ENCODE measurements at regions not wholly inside any gene's neighbourhood (a gene's known extent, or its start where the extent isn't known, plus 50 kb on each side); places are given as distances from the start of the nearest gene placed in this dataset.
A peak's percentile ranks its signal among the peaks of the same experiment; 100 is the strongest.

- H3K36me3 ChIP-seq, result peaks cover 0 to 97% (median 37%) of the 10 kb centered on the region in 9 donors
- H3K27me3 ChIP-seq, result no peaks in the 10 kb centered on the region
- intact Hi-C loops (cut with DNase I), result loop anchor here in 4 of 10 donors (5.0 to 10.0 kb wide), 3 partner anchors 184 to 189 kb away; no protein-coding TSS in a partner anchor
- no peaks in the 10 kb centered on the region for H3K9me3 ChIP-seq
- H3K27ac ChIP-seq, result peak overlapping the region in 1 of 10 donors; percentile 21
- 60 to 65% methylated on average over 5 of the region's 5 CpGs for WGBS, 2 donors
- ATAC-seq, result no peak
- DNase-seq, result no peak
- no peak for TF ChIP-seq CTCF (IDR thresholded peaks at IDR 0.05)
- no peak overlapping the region for H3K4me3 ChIP-seq
- H3K4me1 ChIP-seq, result peaks cover 0 to 43% (median 31%) of the 10 kb centered on the region in 9 donors
Measured at GRCh38 chr1:232438476-232438875, 191.5 kb downstream of the SIPA1L2 start.

GRCh38 chr1:232437510-232437909 is 192.4 kb downstream of the SIPA1L2 start:
- H3K27me3 ChIP-seq, result no peaks in the 10 kb centered on the region
- TF ChIP-seq CTCF (IDR thresholded peaks at IDR 0.05), result no peak
- peaks cover 0 to 49% (median 32%) of the 10 kb centered on the region in 9 donors for H3K4me1 ChIP-seq
- peak overlapping the region in 1 of 10 donors; percentile 21 for H3K27ac ChIP-seq
- 80 to 86% methylated on average over 7 of the region's 7 CpGs for WGBS, 2 donors
- H3K9me3 ChIP-seq, result no peaks in the 10 kb centered on the region
- no peak overlapping the region for H3K4me3 ChIP-seq
- intact Hi-C loops (cut with DNase I), result loop anchor here in 4 of 10 donors (5.0 to 10.0 kb wide), 3 partner anchors 185 to 190 kb away; no protein-coding TSS in a partner anchor
- DNase-seq (no peak), ATAC-seq (no peak)
- peaks cover 0 to 96% (median 31%) of the 10 kb centered on the region in 9 donors for H3K36me3 ChIP-seq

GRCh38 chr1:232435729-232436128 is 194.2 kb downstream of the SIPA1L2 start:
- peaks cover 0 to 64% (median 37%) of the 10 kb centered on the region in 9 donors for H3K4me1 ChIP-seq
- peak; percentile 37 to 40 for DNase-seq

GRCh38 chr1:232432313-232432712 is 197.6 kb downstream of the SIPA1L2 start:
- intact Hi-C loops (cut with DNase I), result loop anchor here in 2 of 10 donors (10.0 kb wide), 1 partner anchor 192 kb away; no protein-coding TSS in a partner anchor
- Histone ChIP-seq H3K4me3 (peak overlapping the region in 2 of 10 donors; percentile 5 to 14), H3K36me3 (peaks cover 0 to 90% (median 7%) of the 10 kb centered on the region in 9 donors), H3K27ac (peak overlapping the region in 7 of 10 donors; percentile 4 to 72 (median 56)), H3K9me3 (no peaks in the 10 kb centered on the region), H3K4me1 (peaks cover 0 to 74% (median 53%) of the 10 kb centered on the region in 9 donors), H3K27me3 (no peaks in the 10 kb centered on the region)
- TF ChIP-seq CTCF (IDR thresholded peaks at IDR 0.05), result no peak
- peak; percentile 29 to 45 for DNase-seq
- ATAC-seq, result peak in 1 of 8 donors; percentile 15
- WGBS, 2 donors, result 53 to 64% methylated on average over 8 of the region's 8 CpGs

More at GRCh38 chr1:232435729-232436128, 194.2 kb downstream of the SIPA1L2 start:
- Histone ChIP-seq H3K36me3 (peaks cover 0 to 96% (median 22%) of the 10 kb centered on the region in 9 donors), H3K27me3 (no peaks in the 10 kb centered on the region), H3K9me3 (no peaks in the 10 kb centered on the region), H3K4me3 (no peak overlapping the region), H3K27ac (peak overlapping the region in 5 of 10 donors; percentile 3 to 43 (median 18))
- intact Hi-C loops (cut with DNase I), result loop anchor here in 4 of 10 donors (5.0 to 10.0 kb wide), 3 partner anchors 187 to 192 kb away; no protein-coding TSS in a partner anchor
- peak in 6 of 8 donors; percentile 29 to 57 (median 46) for ATAC-seq
- WGBS, 2 donors, result 3 to 12% methylated on average over 3 of the region's 3 CpGs
- TF ChIP-seq CTCF (IDR thresholded peaks at IDR 0.05), result no peak
